ENCODE measurements at regions not wholly inside any gene's neighbourhood (a gene's known extent, or its start where the extent isn't known, plus 50 kb on each side); places are given as distances from the start of the nearest gene placed in this dataset.
"Not testable (repeated sequence)": the region's sequence is repeated elsewhere in the genome, so short reads cannot be mapped to it uniquely, and the experiment has no call there.

DNA sequence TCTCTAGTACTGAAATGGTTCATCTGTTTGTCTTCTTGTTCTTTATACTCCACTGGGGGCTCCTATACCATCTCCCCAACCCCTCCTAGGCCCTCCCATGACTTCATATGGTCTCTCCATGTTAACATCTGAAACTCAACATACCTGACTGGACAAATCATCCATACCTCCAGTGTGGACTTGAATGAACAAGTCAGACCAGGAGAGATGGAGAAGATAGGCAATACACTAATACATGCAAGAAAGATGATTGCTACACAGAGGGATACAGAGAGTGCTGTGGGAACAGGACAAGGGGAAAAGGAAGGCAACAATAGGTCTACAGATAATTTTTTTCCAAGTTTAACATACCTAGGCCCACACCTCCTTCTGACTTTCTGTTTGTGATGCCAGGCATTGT, 175.1 kb downstream of the FHIP1A start:
- no peaks in the 10 kb centered on the region for H3K36me3 ChIP-seq (ENCODE audit: control insufficient read depth, insufficient read depth, low read length)
- TF ChIP-seq, protein P1, sequence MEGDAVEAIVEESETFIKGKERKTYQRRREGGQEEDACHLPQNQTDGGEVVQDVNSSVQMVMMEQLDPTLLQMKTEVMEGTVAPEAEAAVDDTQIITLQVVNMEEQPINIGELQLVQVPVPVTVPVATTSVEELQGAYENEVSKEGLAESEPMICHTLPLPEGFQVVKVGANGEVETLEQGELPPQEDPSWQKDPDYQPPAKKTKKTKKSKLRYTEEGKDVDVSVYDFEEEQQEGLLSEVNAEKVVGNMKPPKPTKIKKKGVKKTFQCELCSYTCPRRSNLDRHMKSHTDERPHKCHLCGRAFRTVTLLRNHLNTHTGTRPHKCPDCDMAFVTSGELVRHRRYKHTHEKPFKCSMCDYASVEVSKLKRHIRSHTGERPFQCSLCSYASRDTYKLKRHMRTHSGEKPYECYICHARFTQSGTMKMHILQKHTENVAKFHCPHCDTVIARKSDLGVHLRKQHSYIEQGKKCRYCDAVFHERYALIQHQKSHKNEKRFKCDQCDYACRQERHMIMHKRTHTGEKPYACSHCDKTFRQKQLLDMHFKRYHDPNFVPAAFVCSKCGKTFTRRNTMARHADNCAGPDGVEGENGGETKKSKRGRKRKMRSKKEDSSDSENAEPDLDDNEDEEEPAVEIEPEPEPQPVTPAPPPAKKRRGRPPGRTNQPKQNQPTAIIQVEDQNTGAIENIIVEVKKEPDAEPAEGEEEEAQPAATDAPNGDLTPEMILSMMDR (IDR thresholded peaks at IDR 0.05; ENCODE audit: insufficient read depth, low read depth, low read length), result no peak
- no peak overlapping the region for H3K4me3 ChIP-seq (ENCODE audit: low read depth, low read length)
- POLR2A ChIA-PET, result no interaction called here
- CTCF ChIA-PET, result no interaction called here
- no peak for DNase-seq (ENCODE audit: low read depth)
- peaks cover 2% of the 10 kb centered on the region; the same call in 1 of the 2 replicates for H3K27me3 ChIP-seq (ENCODE audit: control insufficient read depth, insufficient read depth, low read length)

GRCh38 chr4:151595629-151596028, 165.2 kb downstream of the GATB start:
- CTCF ChIA-PET, result interaction anchor here (0.7 to 1.3 kb wide), 3 partner anchors 9 to 87 kb away, joined by 3 to 4 read pairs (median 3); no protein-coding TSS in a partner anchor
- H3K27me3 ChIP-seq (ENCODE audit: control insufficient read depth, insufficient read depth, low read length); DNase-seq (ENCODE audit: low read depth); H3K4me3 ChIP-seq (ENCODE audit: low read depth, low read length); H3K36me3 ChIP-seq (ENCODE audit: control insufficient read depth, insufficient read depth, low read length); POLR2A ChIA-PET: not testable (repeated sequence)

GRCh38 chr4:151597691-151598090, 163.1 kb downstream of the GATB start:
- H3K27me3 ChIP-seq (ENCODE audit: control insufficient read depth, insufficient read depth, low read length); H3K4me3 ChIP-seq (ENCODE audit: low read depth, low read length); DNase-seq (ENCODE audit: low read depth); POLR2A ChIA-PET; H3K36me3 ChIP-seq (ENCODE audit: control insufficient read depth, insufficient read depth, low read length): not testable (repeated sequence)
- CTCF ChIA-PET, result interaction anchor here (1.2 kb wide), 1 partner anchor 109 kb away, joined by 3 read pairs; no protein-coding TSS in a partner anchor

DNA sequence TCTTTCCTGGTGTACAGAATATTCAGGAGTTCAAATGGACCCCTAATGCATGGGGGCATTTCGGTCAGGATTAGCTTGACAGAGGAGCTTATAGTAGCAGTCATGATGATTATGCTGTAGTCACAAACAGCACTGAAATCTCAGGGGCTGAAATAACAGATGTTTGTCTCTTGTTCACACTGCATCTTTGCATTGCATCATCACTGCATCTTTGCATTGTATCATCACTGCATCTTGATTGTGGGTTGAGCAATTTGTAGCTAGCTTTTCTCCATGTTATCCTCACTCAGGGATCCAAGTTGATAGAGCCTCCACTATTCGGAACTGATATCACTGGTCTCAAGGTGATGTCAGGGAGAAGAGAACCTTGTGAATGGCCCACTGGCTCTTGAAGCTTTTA, 160.9 kb downstream of the GATB start:
- no peak for DNase-seq (ENCODE audit: low read depth)
- POLR2A ChIA-PET, result no interaction called here
- Histone ChIP-seq H3K36me3 (ENCODE audit: control insufficient read depth, insufficient read depth, low read length) (no peaks in the 10 kb centered on the region), H3K27me3 (ENCODE audit: control insufficient read depth, insufficient read depth, low read length) (no peaks in the 10 kb centered on the region), H3K4me3 (ENCODE audit: low read depth, low read length) (no peak overlapping the region)
- TF ChIP-seq, protein P1 (IDR thresholded peaks at IDR 0.05; ENCODE audit: insufficient read depth, low read depth, low read length), result no peak
- CTCF ChIA-PET, result interaction anchor here (0.6 to 2.4 kb wide), 6 partner anchors 10 to 710 kb away, joined by 3 to 10 read pairs (median 4); no protein-coding TSS in a partner anchor

DNA sequence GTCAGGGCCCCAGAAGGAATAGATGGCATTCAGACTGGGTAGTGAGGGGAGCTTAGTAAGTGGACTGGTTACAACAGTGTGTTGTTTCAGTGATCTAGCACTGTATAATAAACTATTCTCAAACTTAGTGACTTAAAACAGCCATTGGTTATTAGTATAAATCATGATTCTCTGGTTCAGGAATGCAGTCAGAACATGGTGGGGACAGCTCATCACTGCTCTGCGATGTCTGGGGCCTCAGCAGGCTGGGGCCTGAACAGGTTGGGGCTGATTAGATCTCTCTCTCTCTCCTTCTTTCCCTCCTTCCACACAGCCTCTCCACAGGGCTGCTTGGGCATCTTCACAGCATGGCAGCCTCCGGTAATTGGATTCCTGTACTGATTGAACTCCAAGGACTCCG, 160.4 kb downstream of the GATB start:
- ChIA-PET POLR2A (no interaction called here), CTCF (interaction anchor here (0.6 to 2.4 kb wide), 3 partner anchors 9 to 710 kb away, joined by 4 to 10 read pairs (median 4); no protein-coding TSS in a partner anchor)
- Histone ChIP-seq H3K27me3 (ENCODE audit: control insufficient read depth, insufficient read depth, low read length) (no peaks in the 10 kb centered on the region), H3K36me3 (ENCODE audit: control insufficient read depth, insufficient read depth, low read length) (no peaks in the 10 kb centered on the region), H3K4me3 (ENCODE audit: low read depth, low read length) (no peak overlapping the region)
- TF ChIP-seq, protein P1 (IDR thresholded peaks at IDR 0.05; ENCODE audit: insufficient read depth, low read depth, low read length), result no peak
- no peak for DNase-seq (ENCODE audit: low read depth)

DNA sequence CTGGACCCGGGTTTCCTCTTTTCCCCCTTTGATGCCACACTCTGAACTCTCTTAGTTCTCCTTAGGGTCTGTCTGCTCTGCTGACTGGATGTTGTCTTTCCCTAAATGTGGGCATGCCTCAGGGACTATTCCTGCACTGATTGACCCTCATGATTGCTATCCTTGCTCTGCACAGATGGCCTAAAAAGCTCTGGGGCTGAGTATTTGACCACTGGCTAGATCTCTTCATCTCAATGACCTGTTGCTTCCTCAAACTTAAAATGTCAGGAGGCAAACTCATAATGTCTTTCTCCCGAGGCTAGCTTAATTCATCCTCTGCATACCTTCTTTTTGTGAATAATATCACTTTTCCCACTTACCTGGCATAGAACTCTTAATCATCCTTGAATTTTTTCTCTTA, 157.4 kb downstream of the GATB start:
- ChIA-PET CTCF (interaction anchor here (0.7 to 2.1 kb wide), 14 partner anchors 12 to 783 kb away, joined by 3 to 9 read pairs (median 5); partner anchors contain the start of gene PRSS48), POLR2A (no interaction called here)
- Histone ChIP-seq H3K4me3 (ENCODE audit: low read depth, low read length) (no peak overlapping the region), H3K27me3 (ENCODE audit: control insufficient read depth, insufficient read depth, low read length) (no peaks in the 10 kb centered on the region), H3K36me3 (ENCODE audit: control insufficient read depth, insufficient read depth, low read length) (no peaks in the 10 kb centered on the region)
- DNase-seq (ENCODE audit: low read depth), result no peak
- TF ChIP-seq, protein P1 (IDR thresholded peaks at IDR 0.05; ENCODE audit: insufficient read depth, low read depth, low read length), result no peak
